ENCODE measurements at regions not wholly inside any gene's neighbourhood (a gene's known extent, or its start where the extent isn't known, plus 50 kb on each side); places are given as distances from the start of the nearest gene placed in this dataset.

DNA sequence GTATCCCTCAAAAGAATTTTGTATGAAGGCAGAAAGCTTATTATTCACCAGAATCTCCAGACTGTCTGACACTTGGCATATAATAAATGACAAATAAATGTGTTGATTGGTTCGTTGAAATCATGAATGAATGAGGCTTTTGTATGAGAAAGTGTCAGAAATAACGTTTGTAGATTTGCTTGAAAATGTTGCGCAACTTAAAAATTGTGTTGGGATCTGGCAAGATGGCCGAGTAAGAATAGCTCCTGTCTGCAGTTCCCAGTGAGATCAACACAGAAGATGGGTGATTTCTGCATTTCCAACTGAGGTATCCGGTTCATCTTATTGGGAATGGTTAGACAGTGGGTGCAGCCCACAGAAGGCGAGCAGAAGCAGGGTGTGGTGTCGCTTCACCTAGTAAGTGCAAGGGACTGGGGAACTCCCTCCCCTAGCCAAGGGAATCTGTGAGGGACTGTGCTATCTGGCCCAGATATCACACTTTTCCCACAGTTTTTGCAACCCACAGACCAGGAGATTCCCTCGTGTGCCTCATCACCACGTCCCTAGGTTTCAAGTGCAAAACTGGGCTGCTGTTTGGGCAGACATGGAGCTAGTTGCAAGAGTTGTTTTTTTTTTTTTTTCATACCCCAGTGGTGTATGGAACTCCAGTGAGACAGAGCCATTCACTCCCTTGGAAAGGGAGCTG, 759.0 kb downstream of the LTN1 start:
- Histone ChIP-seq H3K4me2 (replicated peaks; ENCODE audit: extremely low read depth, low read length, poor library complexity, severe bottlenecking) (no peak overlapping the region), H2AFZ (ENCODE audit: insufficient read depth, low read depth, low read length, poor library complexity, severe bottlenecking) (no peak overlapping the region), H4K20me1 (ENCODE audit: insufficient read depth, low read length) (no peaks in the 10 kb centered on the region), H3K79me2 (ENCODE audit: insufficient read depth, low read length) (no peaks in the 10 kb centered on the region), H3K27me3 (ENCODE audit: control insufficient read depth in 2 of 2, insufficient read depth in 2 of 2, low read length in 2 of 2) (no peaks in the 10 kb centered on the region), H3K27ac (ENCODE audit: low read depth in 1 of 2, low read length in 2 of 2) (no peak overlapping the region), H3K9me3 (replicated peaks in 1 of 2; ENCODE audit: control insufficient read depth in 1 of 2, insufficient read depth in 1 of 2, low read length in 2 of 2) (peaks cover 0 to 3% of the 10 kb centered on the region in 2 donors), H3K4me3 (replicated peaks in 1 of 3; ENCODE audit: low read depth in 2 of 3, low read length in 3 of 3) (no peak overlapping the region), H3K4me1 (ENCODE audit: control insufficient read depth in 1 of 2, insufficient read depth in 2 of 2, low read length in 2 of 2) (peaks cover 39 to 56% of the 10 kb centered on the region in 2 donors), H3K36me3 (replicated peaks in 1 of 2; ENCODE audit: control insufficient read depth in 1 of 2, insufficient read depth in 2 of 2, low read length in 2 of 2) (no peaks in the 10 kb centered on the region), H3K9ac (ENCODE audit: insufficient read depth, low read length, poor library complexity, severe bottlenecking) (no peak overlapping the region)
- no peaks in the 10 kb centered on the region for H3K9me3 Mint-ChIP-seq
- H3K36me3 Mint-ChIP-seq: no peaks in the 10 kb centered on the region
- H3K27ac Mint-ChIP-seq: peak overlapping the region in 2 of 7 donors; percentile 19 to 75
- 84% methylated on average over 6 of the region's 9 CpGs for WGBS (ENCODE audit: insufficient coverage)
- intact Hi-C loops (cut with micrococcal nuclease): loop anchor here in 1 of 2 donors (10.0 kb wide), 1 partner anchor 99 kb away; no protein-coding TSS in a partner anchor
- TF ChIP-seq, protein P1, sequence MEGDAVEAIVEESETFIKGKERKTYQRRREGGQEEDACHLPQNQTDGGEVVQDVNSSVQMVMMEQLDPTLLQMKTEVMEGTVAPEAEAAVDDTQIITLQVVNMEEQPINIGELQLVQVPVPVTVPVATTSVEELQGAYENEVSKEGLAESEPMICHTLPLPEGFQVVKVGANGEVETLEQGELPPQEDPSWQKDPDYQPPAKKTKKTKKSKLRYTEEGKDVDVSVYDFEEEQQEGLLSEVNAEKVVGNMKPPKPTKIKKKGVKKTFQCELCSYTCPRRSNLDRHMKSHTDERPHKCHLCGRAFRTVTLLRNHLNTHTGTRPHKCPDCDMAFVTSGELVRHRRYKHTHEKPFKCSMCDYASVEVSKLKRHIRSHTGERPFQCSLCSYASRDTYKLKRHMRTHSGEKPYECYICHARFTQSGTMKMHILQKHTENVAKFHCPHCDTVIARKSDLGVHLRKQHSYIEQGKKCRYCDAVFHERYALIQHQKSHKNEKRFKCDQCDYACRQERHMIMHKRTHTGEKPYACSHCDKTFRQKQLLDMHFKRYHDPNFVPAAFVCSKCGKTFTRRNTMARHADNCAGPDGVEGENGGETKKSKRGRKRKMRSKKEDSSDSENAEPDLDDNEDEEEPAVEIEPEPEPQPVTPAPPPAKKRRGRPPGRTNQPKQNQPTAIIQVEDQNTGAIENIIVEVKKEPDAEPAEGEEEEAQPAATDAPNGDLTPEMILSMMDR (IDR thresholded peaks at IDR 0.05): no peak
- H3K4me3 Mint-ChIP-seq: no peak overlapping the region
- peaks cover 40% of the 10 kb centered on the region for H3K4me1 Mint-ChIP-seq
- DNase-seq: no peak
- H3K27me3 Mint-ChIP-seq (ENCODE audit: low read depth in 3 of 3): peaks cover 0 to 4% (median 2%) of the 10 kb centered on the region in 3 donors

DNA sequence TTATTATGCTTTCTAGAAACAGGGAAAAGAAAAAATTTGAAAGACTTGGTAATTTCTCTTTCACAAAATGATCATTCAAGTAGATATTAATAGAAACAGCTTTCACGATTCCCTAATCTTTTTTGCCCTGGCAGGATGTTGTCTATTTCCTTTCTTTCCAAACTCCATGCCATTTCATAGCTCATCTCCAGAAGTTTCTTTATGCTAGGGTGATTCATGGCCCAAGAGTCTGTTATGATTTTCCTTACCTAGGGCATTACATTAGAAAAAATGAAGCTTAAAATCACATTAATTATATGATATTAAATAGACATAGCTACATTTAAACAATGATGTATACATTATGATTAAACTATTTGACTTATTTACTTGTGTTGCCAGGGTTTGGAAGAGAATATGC, 762.1 kb downstream of the LTN1 start:
- DNase-seq: no peak
- Mint-ChIP-seq H3K4me1 (peaks cover 49% of the 10 kb centered on the region), H3K4me3 (no peak overlapping the region), H3K9me3 (peaks cover 0 to 1% (median 0%) of the 10 kb centered on the region in 7 donors), H3K27me3 (ENCODE audit: low read depth in 3 of 3) (peaks cover 0 to 4% (median 2%) of the 10 kb centered on the region in 3 donors), H3K27ac (peak overlapping the region in 1 of 7 donors; percentile 37), H3K36me3 (no peaks in the 10 kb centered on the region)
- TF ChIP-seq, protein P1 (IDR thresholded peaks at IDR 0.05): no peak
- intact Hi-C loops (cut with micrococcal nuclease): loop anchor here in 1 of 2 donors (10.0 kb wide), 1 partner anchor 96 kb away; no protein-coding TSS in a partner anchor
- Histone ChIP-seq H3K4me2 (replicated peaks; ENCODE audit: extremely low read depth, low read length, poor library complexity, severe bottlenecking) (no peak overlapping the region), H4K20me1 (ENCODE audit: insufficient read depth, low read length) (no peaks in the 10 kb centered on the region), H3K4me3 (replicated peaks in 1 of 3; ENCODE audit: low read depth in 2 of 3, low read length in 3 of 3) (no peak overlapping the region), H3K9ac (ENCODE audit: insufficient read depth, low read length, poor library complexity, severe bottlenecking) (no peak overlapping the region), H3K79me2 (ENCODE audit: insufficient read depth, low read length) (no peaks in the 10 kb centered on the region), H3K36me3 (replicated peaks in 1 of 2; ENCODE audit: control insufficient read depth in 1 of 2, insufficient read depth in 2 of 2, low read length in 2 of 2) (no peaks in the 10 kb centered on the region), H3K9me3 (replicated peaks in 1 of 2; ENCODE audit: control insufficient read depth in 1 of 2, insufficient read depth in 1 of 2, low read length in 2 of 2) (peaks cover 0 to 3% of the 10 kb centered on the region in 2 donors), H2AFZ (ENCODE audit: insufficient read depth, low read depth, low read length, poor library complexity, severe bottlenecking) (no peak overlapping the region), H3K4me1 (ENCODE audit: control insufficient read depth in 1 of 2, insufficient read depth in 2 of 2, low read length in 2 of 2) (peaks cover 49 to 63% of the 10 kb centered on the region in 2 donors), H3K27ac (ENCODE audit: low read depth in 1 of 2, low read length in 2 of 2) (no peak overlapping the region), H3K27me3 (ENCODE audit: control insufficient read depth in 2 of 2, insufficient read depth in 2 of 2, low read length in 2 of 2) (no peaks in the 10 kb centered on the region)
- WGBS (ENCODE audit: insufficient coverage): 0% methylated on average over 1 of the region's 1 CpG
